ENCODE measurements at regions not wholly inside any gene's neighbourhood (a gene's known extent, or its start where the extent isn't known, plus 50 kb on each side); places are given as distances from the start of the nearest gene placed in this dataset.
"Not testable (repeated sequence)": the region's sequence is repeated elsewhere in the genome, so short reads cannot be mapped to it uniquely, and the experiment has no call there.

DNA sequence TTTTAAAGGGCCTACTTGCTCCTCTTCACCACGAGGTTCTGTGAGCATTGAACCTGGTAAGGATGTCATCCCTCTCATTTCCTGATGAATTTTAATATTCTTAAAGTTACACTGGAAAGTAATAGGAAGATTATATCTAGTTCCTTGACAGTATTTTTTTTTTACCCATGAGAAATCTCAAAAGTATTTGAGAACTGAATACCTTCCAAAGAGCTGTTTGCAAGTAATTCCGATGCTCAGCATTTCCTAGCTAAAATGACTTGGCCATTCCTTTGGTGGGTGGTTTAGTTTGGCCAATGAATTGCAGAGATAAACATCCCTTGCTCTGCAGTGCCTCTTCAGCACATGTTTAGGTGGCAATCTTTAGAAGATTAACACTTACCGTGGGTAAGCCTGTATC is 110.2 kb upstream of the WDR1 start:
- ATAC-seq (no peak), DNase-seq (no peak)
- H3K27me3 Mint-ChIP-seq (ENCODE audit: low read depth): no peaks in the 10 kb centered on the region
- no peaks in the 10 kb centered on the region for H3K4me1 Mint-ChIP-seq (ENCODE audit: low read depth)
- H3K9me3 Mint-ChIP-seq: no peaks in the 10 kb centered on the region
- no peak overlapping the region for H3K4me3 Mint-ChIP-seq
- H3K36me3 Mint-ChIP-seq (ENCODE audit: insufficient read depth): no peaks in the 10 kb centered on the region

DNA sequence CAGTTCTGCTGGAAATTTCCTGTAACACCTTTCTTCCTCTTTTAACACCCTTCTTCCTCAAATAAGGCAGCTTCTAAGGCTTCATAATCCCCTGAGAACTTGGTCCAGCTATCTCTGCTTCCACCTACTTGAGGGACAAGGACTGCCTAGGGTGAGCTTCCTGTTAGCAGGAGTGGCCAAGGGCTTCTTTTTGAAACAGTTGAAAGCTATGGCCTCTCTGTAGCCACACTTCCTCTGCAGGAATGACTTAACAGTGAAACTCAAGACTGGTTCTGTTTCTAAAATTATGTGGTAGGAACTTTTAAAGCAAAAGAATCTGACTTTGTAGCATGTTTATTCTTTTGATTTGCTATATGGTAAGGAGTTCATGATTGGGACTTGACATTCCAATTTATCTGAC is 108.5 kb upstream of the WDR1 start:
- H3K4me3 Mint-ChIP-seq: no peak overlapping the region
- H3K27me3 Mint-ChIP-seq (ENCODE audit: low read depth): no peaks in the 10 kb centered on the region
- DNase-seq (no peak), ATAC-seq (no peak)
- no peaks in the 10 kb centered on the region for H3K36me3 Mint-ChIP-seq (ENCODE audit: insufficient read depth)
- no peaks in the 10 kb centered on the region for H3K4me1 Mint-ChIP-seq (ENCODE audit: low read depth)
- no peaks in the 10 kb centered on the region for H3K9me3 Mint-ChIP-seq

DNA sequence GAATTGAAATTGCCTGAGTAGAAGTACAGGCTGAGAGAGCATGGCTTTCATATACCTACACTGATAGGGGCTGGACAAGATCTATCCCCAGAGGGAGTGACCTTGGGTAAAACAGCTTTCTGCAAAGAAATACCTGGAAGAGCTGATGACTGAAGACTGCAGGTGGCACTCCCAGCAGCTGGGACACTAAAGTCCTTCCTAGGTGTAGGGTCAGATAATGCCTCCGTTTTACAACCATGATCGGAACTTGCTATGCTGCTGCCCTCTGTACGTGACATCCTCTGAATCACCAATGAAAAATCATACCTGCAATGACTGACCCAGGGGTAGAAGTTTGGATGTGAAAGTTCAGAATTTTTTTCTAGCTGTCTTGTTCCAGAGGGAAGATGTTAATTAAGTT is 107.2 kb upstream of the WDR1 start:
- Mint-ChIP-seq H3K4me3 (no peak overlapping the region), H3K4me1 (ENCODE audit: low read depth) (no peaks in the 10 kb centered on the region)
- DNase-seq: no peak

DNA sequence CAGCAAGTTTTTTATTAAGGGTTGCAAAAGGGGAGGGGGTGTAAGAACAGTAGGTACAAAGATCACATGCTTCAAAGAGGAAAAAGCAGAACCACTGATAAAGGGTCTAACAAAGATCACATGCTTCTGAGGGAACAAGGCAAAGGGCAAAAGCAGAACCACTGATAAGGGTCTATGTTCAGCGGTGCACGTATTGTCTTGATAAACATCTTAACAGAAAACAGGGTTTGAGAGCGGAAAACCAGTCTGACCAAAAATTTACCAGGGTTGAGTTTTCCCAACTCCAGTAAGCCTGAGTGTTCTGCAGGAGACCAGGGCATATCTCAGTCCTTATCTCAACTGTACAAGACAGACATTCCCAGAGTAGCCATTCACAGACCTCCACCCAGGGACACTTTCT is 96.9 kb upstream of the WDR1 start:
- not testable (repeated sequence) for H3K36me3 Mint-ChIP-seq (ENCODE audit: insufficient read depth); H3K27me3 Mint-ChIP-seq (ENCODE audit: low read depth); H3K4me1 Mint-ChIP-seq (ENCODE audit: low read depth); H3K4me3 Mint-ChIP-seq; DNase-seq; ATAC-seq; H3K9me3 Mint-ChIP-seq

More for the DNA sequence above, 107.2 kb upstream of the WDR1 start:
- ATAC-seq: no peak
- Mint-ChIP-seq H3K36me3 (ENCODE audit: insufficient read depth) (no peaks in the 10 kb centered on the region), H3K27me3 (ENCODE audit: low read depth) (no peaks in the 10 kb centered on the region), H3K9me3 (no peaks in the 10 kb centered on the region)

DNA sequence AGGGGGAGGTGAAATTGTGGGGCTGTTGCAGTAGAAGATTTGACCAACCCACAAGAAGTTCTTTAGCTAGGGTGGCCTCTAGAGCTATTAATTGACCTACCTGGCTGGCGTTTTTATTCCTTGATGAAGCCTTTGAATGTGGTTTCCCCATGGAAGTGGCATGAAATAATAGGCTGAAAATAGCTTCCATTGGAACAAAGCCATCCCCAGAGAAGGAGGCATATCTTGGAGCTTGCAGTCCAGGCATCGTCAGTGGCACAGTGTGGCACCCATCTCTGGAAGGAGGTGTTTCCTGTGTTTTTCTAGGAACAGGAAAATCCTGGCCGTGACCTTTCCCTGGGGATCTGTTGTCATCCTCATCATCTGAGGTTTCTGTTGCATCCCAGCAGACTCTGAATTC is 96.3 kb upstream of the WDR1 start:
- Mint-ChIP-seq H3K9me3 (no peaks in the 10 kb centered on the region), H3K36me3 (ENCODE audit: insufficient read depth) (no peaks in the 10 kb centered on the region)
- no peak for ATAC-seq

DNA sequence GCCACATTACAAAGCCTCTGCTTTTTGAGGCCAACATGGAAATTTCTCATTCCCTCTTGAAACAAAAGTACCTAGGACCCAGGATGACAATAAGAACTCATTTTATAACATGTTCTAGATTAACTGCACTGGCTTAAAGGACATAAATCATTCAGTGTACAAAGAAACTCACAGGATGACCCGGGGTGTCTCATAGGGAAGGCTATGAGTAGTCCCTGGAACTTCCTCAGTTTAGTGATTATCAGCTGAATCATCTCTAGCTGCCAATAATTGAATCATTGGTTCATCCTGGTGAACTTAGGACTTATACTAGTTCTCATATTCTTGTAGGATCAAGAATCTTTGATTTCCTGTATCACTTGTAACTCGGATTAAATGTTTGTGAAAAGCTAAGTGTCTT is 95.8 kb upstream of the WDR1 start:
- ATAC-seq: no peak

More for the DNA sequence above, 96.3 kb upstream of the WDR1 start:
- no peaks in the 10 kb centered on the region for H3K27me3 Mint-ChIP-seq (ENCODE audit: low read depth)
- H3K4me1 Mint-ChIP-seq (ENCODE audit: low read depth): no peaks in the 10 kb centered on the region
- no peak for DNase-seq
- no peak overlapping the region for H3K4me3 Mint-ChIP-seq

DNA sequence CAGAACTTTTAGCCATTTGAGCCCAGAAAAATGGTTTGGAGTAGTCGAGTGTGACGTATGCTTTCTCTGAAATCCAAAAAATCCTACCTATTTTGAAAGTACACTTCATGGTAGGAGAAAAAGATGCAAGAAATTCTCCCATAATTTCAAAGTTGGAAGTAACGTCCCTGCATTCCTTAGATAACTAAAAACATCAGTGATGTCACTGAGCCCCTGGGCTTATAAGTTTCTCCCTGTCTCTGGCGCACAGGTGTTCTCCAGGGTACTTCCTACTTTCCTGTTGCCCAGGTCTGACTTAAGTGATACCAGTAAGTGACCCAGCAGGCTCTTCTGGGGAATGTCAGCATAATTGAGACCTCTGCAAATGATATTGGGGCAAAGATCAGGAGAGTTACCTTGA is 90.5 kb upstream of the WDR1 start:
- no peaks in the 10 kb centered on the region for H3K4me1 Mint-ChIP-seq (ENCODE audit: low read depth)
- H3K4me3 Mint-ChIP-seq: no peak overlapping the region
- ATAC-seq: no peak
- no peaks in the 10 kb centered on the region for H3K36me3 Mint-ChIP-seq (ENCODE audit: insufficient read depth)
- no peaks in the 10 kb centered on the region for H3K9me3 Mint-ChIP-seq
- H3K27me3 Mint-ChIP-seq (ENCODE audit: low read depth): peaks cover 4% of the 10 kb centered on the region
- DNase-seq: no peak

More for the DNA sequence above, 95.8 kb upstream of the WDR1 start:
- Mint-ChIP-seq H3K4me1 (ENCODE audit: low read depth) (no peaks in the 10 kb centered on the region), H3K9me3 (no peaks in the 10 kb centered on the region), H3K4me3 (no peak overlapping the region), H3K36me3 (ENCODE audit: insufficient read depth) (no peaks in the 10 kb centered on the region), H3K27me3 (ENCODE audit: low read depth) (no peaks in the 10 kb centered on the region)
- no peak for DNase-seq

DNA sequence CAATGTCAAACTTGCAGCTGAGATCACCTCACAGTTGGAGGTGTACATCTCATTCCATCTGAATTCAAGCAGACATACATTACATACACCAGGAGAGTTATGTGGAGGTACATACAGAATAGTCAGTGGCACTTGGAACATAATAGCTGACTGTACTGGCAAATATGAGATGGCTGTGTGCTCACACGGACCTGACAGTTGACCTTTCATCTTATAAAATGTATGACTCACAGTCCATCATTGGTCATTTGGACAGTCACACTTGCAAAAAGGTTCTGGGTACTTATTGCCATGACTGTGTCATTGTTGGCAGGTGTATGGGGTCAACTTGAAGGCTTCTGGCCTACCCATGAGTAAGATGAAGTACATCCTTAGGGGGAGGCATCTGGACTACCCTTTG is 88.6 kb upstream of the WDR1 start:
- H3K9me3 Mint-ChIP-seq: no peaks in the 10 kb centered on the region
- DNase-seq (no peak), ATAC-seq (no peak)
- peaks cover 4% of the 10 kb centered on the region for H3K27me3 Mint-ChIP-seq (ENCODE audit: low read depth)
- H3K4me1 Mint-ChIP-seq (ENCODE audit: low read depth): no peaks in the 10 kb centered on the region
- no peak overlapping the region for H3K4me3 Mint-ChIP-seq
- no peaks in the 10 kb centered on the region for H3K36me3 Mint-ChIP-seq (ENCODE audit: insufficient read depth)

DNA sequence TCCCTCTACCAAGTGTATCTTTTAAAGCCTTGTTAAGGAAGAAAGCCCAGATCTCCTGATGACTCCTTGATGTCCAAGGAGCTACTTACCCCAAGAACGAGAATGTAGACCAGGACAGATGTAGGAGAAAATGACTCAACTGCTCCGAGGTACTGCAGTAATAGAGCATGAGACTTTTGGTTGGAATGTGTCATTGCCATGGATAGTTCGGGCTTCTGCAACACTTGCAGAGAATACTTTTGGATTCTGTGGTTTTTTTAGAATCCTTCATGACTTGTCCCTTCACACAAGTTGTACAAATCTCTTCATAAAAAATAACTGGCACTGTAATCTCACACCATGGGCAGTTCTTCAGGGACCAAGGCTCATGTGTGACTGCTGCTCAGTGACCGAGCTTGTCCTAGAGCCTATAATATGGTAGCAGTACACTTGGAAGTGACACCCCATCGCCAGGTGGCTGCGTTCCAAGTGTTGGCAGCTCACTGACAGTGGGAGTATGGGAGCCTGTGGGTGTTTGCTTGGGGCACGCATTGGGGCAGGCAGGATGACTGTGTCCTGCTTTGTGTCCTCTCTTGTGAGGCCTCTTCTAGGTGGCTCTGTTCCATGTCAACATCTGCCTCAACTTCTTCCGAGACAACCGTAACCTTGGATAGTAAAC is 87.9 kb upstream of the WDR1 start:
- Mint-ChIP-seq H3K4me1 (ENCODE audit: low read depth) (no peaks in the 10 kb centered on the region), H3K4me3 (no peak overlapping the region), H3K36me3 (ENCODE audit: insufficient read depth) (no peaks in the 10 kb centered on the region), H3K9me3 (no peaks in the 10 kb centered on the region), H3K27me3 (ENCODE audit: low read depth) (peaks cover 4% of the 10 kb centered on the region)
- no peak for DNase-seq
- ATAC-seq: no peak

DNA sequence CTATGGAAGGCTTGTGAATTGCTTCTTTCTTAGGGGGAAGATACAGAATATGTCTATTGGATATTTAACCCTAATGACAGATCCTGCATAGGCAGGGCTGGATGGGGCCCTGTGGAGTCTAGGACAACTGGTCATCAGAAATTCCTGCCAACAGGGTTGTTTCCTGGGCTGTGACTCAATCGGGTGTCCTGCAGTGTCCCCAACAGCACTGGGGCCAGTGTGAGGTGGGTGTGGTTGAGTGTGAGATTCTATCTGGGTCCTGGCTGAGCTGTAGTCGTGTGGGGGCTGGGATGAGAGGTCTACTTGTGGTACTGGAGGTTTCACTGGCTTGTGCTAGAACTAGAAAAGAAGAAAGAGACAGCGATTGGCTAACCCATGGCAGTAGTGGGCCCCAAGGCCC is 87.3 kb upstream of the WDR1 start:
- no peak overlapping the region for H3K4me3 Mint-ChIP-seq
- H3K36me3 Mint-ChIP-seq (ENCODE audit: insufficient read depth): no peaks in the 10 kb centered on the region
- peaks cover 4% of the 10 kb centered on the region for H3K27me3 Mint-ChIP-seq (ENCODE audit: low read depth)
- no peaks in the 10 kb centered on the region for H3K4me1 Mint-ChIP-seq (ENCODE audit: low read depth)
- no peak for DNase-seq
- no peaks in the 10 kb centered on the region for H3K9me3 Mint-ChIP-seq
- no peak for ATAC-seq

DNA sequence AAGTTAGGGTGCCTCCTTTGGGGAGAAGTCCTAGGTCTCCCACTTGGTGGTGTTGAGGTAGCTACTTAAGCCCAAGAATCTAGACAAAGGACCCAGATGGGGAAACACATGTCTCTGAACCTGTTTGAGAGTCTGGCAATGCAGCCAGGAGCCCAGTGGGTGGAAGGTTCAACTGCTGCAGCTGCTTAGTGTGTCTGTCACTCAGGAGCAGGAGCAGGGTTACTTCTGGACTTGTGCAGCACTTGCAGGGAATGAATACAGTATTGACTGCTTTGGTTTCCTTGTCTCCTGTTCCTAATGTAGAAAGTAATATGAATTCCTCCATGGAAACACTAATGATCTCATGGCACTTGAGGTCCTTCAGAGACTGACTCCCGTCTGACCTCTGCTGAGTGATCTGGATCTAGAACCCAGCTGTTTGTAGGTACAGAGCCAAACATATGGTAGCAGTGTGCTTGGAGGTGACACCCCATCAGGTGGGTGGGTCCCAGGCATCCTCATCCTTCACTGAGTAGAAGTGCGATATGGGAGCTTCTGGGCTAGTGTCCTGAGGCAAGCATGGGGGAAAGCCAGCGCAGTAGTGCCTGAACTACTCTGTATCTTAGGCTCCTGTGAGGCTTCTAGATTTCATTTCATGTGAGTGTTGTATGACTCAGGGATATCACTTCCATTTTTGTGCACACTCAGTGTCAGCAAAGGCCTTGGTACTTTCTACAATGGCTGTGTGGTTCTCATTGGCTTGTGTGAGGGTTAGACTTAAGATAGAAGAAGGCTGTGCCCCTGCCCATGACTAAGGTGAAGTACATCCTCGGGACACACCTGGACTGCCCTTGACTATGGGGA is 85.0 kb upstream of the WDR1 start:
- DNase-seq (no peak), ATAC-seq (no peak)
- Mint-ChIP-seq H3K36me3 (ENCODE audit: insufficient read depth) (no peaks in the 10 kb centered on the region), H3K4me3 (no peak overlapping the region), H3K4me1 (ENCODE audit: low read depth) (no peaks in the 10 kb centered on the region), H3K9me3 (peaks cover 3% of the 10 kb centered on the region), H3K27me3 (ENCODE audit: low read depth) (peaks cover 4% of the 10 kb centered on the region)

DNA sequence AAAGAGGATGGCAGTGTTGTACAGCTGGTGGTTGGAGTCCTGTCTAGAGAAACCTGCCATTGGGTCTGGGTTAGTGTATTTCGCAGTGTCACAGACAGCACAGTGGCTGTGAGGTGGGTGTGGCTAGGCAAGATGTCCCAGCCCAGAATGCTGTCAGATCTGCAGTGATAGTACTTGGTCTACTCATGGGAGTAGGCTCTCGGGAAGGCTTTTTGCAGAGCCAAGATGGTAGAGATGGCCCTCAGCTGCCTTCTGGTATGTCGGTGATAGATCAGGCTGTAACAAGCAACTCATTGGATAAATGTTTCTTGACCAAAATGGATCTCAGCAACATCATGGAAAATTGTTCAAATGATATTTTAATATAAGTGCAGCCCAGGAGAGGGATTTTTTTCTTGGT is 84.3 kb upstream of the WDR1 start:
- Mint-ChIP-seq H3K4me3 (no peak overlapping the region), H3K4me1 (ENCODE audit: low read depth) (no peaks in the 10 kb centered on the region), H3K27me3 (ENCODE audit: low read depth) (peaks cover 4% of the 10 kb centered on the region), H3K9me3 (peaks cover 3% of the 10 kb centered on the region), H3K36me3 (ENCODE audit: insufficient read depth) (no peaks in the 10 kb centered on the region)
- ATAC-seq: no peak
- DNase-seq: no peak

DNA sequence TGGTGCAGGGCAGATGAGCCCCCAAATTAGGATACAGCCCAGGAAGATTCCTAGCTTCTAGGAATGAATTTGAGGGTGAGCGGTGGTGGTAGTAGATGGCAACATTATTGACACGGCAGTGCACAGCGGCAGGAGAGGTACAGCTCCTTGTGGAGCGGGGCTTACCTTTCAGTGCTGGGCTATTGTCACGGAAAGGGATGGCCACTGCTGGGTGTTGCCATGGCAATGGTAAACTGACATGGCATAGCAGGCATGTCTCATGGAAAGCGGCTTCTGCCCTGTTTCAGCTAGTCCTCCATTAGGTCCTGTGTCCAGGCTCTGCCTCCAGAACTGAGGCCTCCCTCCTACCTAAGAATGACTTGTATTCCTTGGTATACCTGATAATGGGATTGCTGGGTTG is 81.8 kb upstream of the WDR1 start:
- H3K9me3 Mint-ChIP-seq: peaks cover 3% of the 10 kb centered on the region
- no peaks in the 10 kb centered on the region for H3K27me3 Mint-ChIP-seq (ENCODE audit: low read depth)
- H3K4me1 Mint-ChIP-seq (ENCODE audit: low read depth): no peaks in the 10 kb centered on the region
- DNase-seq (no peak), ATAC-seq (no peak)
- no peak overlapping the region for H3K4me3 Mint-ChIP-seq
- H3K36me3 Mint-ChIP-seq (ENCODE audit: insufficient read depth): no peaks in the 10 kb centered on the region

DNA sequence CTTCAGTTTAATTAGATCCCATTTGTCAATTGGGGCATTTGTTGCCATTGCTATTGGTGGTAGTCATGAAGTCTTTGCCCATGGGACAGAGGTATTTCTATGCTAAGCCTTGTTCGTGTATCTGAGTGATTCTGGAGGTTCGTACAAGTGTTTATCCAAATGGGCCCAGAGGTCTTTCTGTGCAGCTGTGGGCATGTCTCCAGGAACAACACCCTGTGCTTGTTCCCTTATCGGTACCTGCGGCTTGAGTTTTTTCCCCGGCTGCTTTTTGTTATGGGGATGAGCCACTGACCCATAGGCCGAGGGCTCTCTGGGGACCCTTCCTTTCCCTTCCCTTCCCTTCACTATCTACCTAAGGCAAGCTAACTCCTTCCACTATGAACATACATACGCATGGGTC is 81.4 kb upstream of the WDR1 start:
- Mint-ChIP-seq H3K4me3 (no peak overlapping the region), H3K9me3 (peaks cover 3% of the 10 kb centered on the region), H3K36me3 (ENCODE audit: insufficient read depth) (no peaks in the 10 kb centered on the region), H3K27me3 (ENCODE audit: low read depth) (no peaks in the 10 kb centered on the region), H3K4me1 (ENCODE audit: low read depth) (no peaks in the 10 kb centered on the region)
- no peak for DNase-seq
- no peak for ATAC-seq

DNA sequence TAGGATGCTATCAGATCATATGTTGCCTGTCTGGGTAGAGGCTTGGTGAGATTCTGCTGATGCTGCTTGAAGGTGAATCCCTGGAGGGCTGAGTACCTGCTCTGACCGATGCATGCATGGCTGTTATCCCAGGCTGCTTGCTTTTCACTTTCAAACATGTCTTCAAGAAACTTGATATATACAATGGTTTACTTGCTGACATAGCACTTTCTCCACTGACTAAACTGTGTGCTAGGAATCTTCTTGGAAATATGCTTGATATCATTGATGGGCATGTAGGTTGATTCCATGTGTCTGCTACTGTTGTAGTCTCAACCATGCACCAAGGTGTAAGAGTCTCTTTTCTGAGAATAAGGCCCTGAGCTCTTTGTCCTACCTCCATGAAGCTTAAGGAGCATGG is 79.6 kb upstream of the WDR1 start:
- ATAC-seq: no peak

More for the DNA sequence above, 79.6 kb upstream of the WDR1 start:
- H3K4me1 Mint-ChIP-seq (ENCODE audit: low read depth): no peaks in the 10 kb centered on the region
- DNase-seq: no peak
- no peak overlapping the region for H3K4me3 Mint-ChIP-seq
- H3K9me3 Mint-ChIP-seq: peaks cover 3% of the 10 kb centered on the region
- no peaks in the 10 kb centered on the region for H3K36me3 Mint-ChIP-seq (ENCODE audit: insufficient read depth)
- no peaks in the 10 kb centered on the region for H3K27me3 Mint-ChIP-seq (ENCODE audit: low read depth)

All from activated T-cell treated with anti-CD3 and anti-CD28 coated beads, Interleukin-2, amount 50 U/mL, for 4 hours (primary cell).